ENCODE measurements at regions not wholly inside any gene's neighbourhood (a gene's known extent, or its start where the extent isn't known, plus 50 kb on each side); places are given as distances from the start of the nearest gene placed in this dataset.

GRCh38 chr6:1463751-1464426, 74.5 kb downstream of the FOXF2 start:
- TF ChIP-seq EZH2 (IDR thresholded peaks at IDR 0.05; ENCODE audit: insufficient read depth, low read length) (no peak), CTCF (IDR thresholded peaks at IDR 0.05; ENCODE audit: insufficient read depth, low read depth, low read length) (no peak)

All from astrocyte (in vitro differentiated cells and primary cell).